PFSK-1 (cell line): ENCODE measurements at regions not wholly inside any gene's neighbourhood (a gene's known extent, or its start where the extent isn't known, plus 50 kb on each side); places are given as distances from the start of the nearest gene placed in this dataset.

Source experiments
- FOXP2 ChIP-seq: optimal IDR thresholded peaks from 2 replicates; pipeline ENCODE3; 2011; ENCODE audit warnings: borderline replicate concordance, control low read depth, inconsistent platforms; ENCODE audit not compliant: insufficient read depth; ENCODE audit errors: extremely low read length, extremely low read depth
- POLR2AphosphoS5 ChIP-seq: IDR thresholded peaks from 2 replicates; pipeline ENCODE4 v1.6.1; 2012; ENCODE audit warnings: low read depth, mild to moderate bottlenecking, control low read depth, low read length, moderate library complexity
- REST ChIP-seq, 2 experiments: IDR thresholded peaks; 2 replicates each; pipeline versions ENCODE4 v1.6.1 to v1.8.0; 2011 to 2012; ENCODE audit warnings: low read depth in 2 of 2, low read length in 2 of 2, control low read depth in 1 of 2, inconsistent platforms in 1 of 2, mild to moderate bottlenecking in 1 of 2, moderate library complexity in 1 of 2; ENCODE audit not compliant: insufficient read depth in 1 of 2
- SIN3A ChIP-seq: IDR thresholded peaks from 2 replicates; pipeline ENCODE4 v1.6.1; 2012; ENCODE audit warnings: mild to moderate bottlenecking, low read length, moderate library complexity, borderline replicate concordance; ENCODE audit not compliant: insufficient read depth
- TAF1 ChIP-seq: IDR thresholded peaks from 2 replicates; pipeline ENCODE4 v1.6.1; 2012; ENCODE audit warnings: low read length, control low read depth, borderline replicate concordance; ENCODE audit not compliant: insufficient read depth

- TF ChIP-seq POLR2AphosphoS5 (no peak), TAF1 (no peak), REST (IDR thresholded peaks at IDR 0.05; ENCODE audit: insufficient read depth in 1 of 2, low read depth in 2 of 2, low read length in 2 of 2) (no peak), SIN3A (no peak), FOXP2 (no peak)
These were observed 50.3 kb upstream of the LY86 start for GRCh38 chr6:6538261-6538660.
